HCT116 (cell line): ENCODE measurements at regions not wholly inside any gene's neighbourhood (a gene's known extent, or its start where the extent isn't known, plus 50 kb on each side); places are given as distances from the start of the nearest gene placed in this dataset.

Source experiments
- ATAC-seq: fragments of 200-7000 bp; cut with Tn5 transposase; 2 replicates; pipeline ENCODE4 v1.9.1; 2020; ENCODE audit warnings: mild to moderate bottlenecking, moderate library complexity
- BruUV-seq: library from RNA; stranded (reverse); fragments of 400-500 nt; replicated peaks from 2 replicates; lab custom pipeline; 2021; lab: Mats Ljungman, UMichigan
- CTCF ChIA-PET: fragments of 300-600 bp; sonication (Branson Sonifier 250); formaldehyde crosslinking; loops from one replicate; lab custom pipeline; 2021; ENCODE audit warnings: antibody characterized with exemption; lab: Charles Lee
- POLR2A ChIA-PET: fragments of 300-600, 350-600 bp; sonication (Branson Sonifier 250); formaldehyde crosslinking; loops from one replicate; lab custom pipeline; 2021; ENCODE audit warnings: antibody characterized with exemption; lab: Charles Lee
- RAD21 ChIA-PET, 2 experiments: fragments of 300-600 bp; sonication (Branson Sonifier 250); formaldehyde crosslinking; loops; one replicate each; lab custom pipeline; 2023; ENCODE audit warnings: low total read pairs in 2 of 2; ENCODE audit not compliant: uncharacterized antibody in 2 of 2, unreplicated experiment in 2 of 2, low non-redundant PET in 1 of 2; lab: Charles Lee
- DNase-seq: peaks from one replicate; pipeline ENCODE4 v3.0.0-alpha.2; 2010; ENCODE audit warnings: low read depth, low spot score
- H2AFZ ChIP-seq: fragments of 200-600 bp; shearing (Covaris generic), sonication (generic); 2 replicates; pipeline ENCODE4 v1.6.1; 2017; ENCODE audit warnings: low read depth, mixed run types, mixed read lengths, antibody characterized with exemption, low read length; ENCODE audit not compliant: poor library complexity, severe bottlenecking
- H3K27ac ChIP-seq: 2 replicates; pipeline ENCODE4 v1.5.1; 2012; ENCODE audit warnings: low read depth, low read length
- H3K27me3 ChIP-seq: fragments of 200-600 bp; sonication (generic); 2 replicates; pipeline ENCODE4 v1.6.1; 2016; ENCODE audit warnings: mixed run types, low read length, mixed read lengths; ENCODE audit not compliant: insufficient read depth
- H3K36me3 ChIP-seq, 2 experiments: fragments of 200-500 bp in 1 of 2; fragments of 200-600 bp in 1 of 2; sonication (Bioruptor generic) in 1 of 2; sonication (generic) in 1 of 2; 2 replicates each; pipeline versions ENCODE4 v1.5.1 to v1.6.1; 2014 to 2016; ENCODE audit warnings: low read length in 2 of 2, inconsistent platforms in 1 of 2, mixed read lengths in 1 of 2, mixed run types in 1 of 2; ENCODE audit not compliant: insufficient read depth in 2 of 2, control insufficient read depth in 1 of 2
- H3K4me1 ChIP-seq, 2 experiments: fragments of 200-600 bp in 1 of 2; sonication (generic) in 1 of 2; 2 replicates each; pipeline versions ENCODE4 v1.5.1 to v1.6.1; 2012 to 2017; ENCODE audit warnings: low read length in 2 of 2, inconsistent platforms in 1 of 2, mild to moderate bottlenecking in 1 of 2, mixed read lengths in 1 of 2, mixed run types in 1 of 2, moderate library complexity in 1 of 2; ENCODE audit not compliant: insufficient read depth in 2 of 2, control insufficient read depth in 1 of 2
- H3K4me2 ChIP-seq: fragments of 200-600 bp; sonication (generic); 2 replicates; pipeline ENCODE4 v1.6.1; 2017; ENCODE audit warnings: mixed run types, low read length, mixed read lengths
- H3K4me3 ChIP-seq, 2 experiments: fragments of 200-600 bp in 1 of 2; sonication (generic) in 1 of 2; replicated peaks in 1 of 2; 2 replicates each; pipeline ENCODE4 v1.5.1; 2011 to 2016; ENCODE audit warnings: low read length in 2 of 2, control low read depth in 1 of 2, low read depth in 1 of 2, mild to moderate bottlenecking in 1 of 2, mixed read lengths in 1 of 2, mixed run types in 1 of 2
- H3K79me2 ChIP-seq: fragments of 200-600 bp; sonication (generic); 2 replicates; pipeline ENCODE4 v1.6.1; 2017; ENCODE audit warnings: mild to moderate bottlenecking, mixed run types, low read length, moderate library complexity, mixed read lengths; ENCODE audit not compliant: insufficient read depth
- H3K9ac ChIP-seq: fragments of 200-600 bp; sonication (generic); 2 replicates; pipeline ENCODE4 v1.6.1; 2016; ENCODE audit warnings: low read length, mixed read lengths
- H3K9me2 ChIP-seq: fragments of 200-600 bp; sonication (generic), shearing (Covaris generic); 2 replicates; pipeline ENCODE4 v1.6.1; 2017; ENCODE audit warnings: mixed run types, mild to moderate bottlenecking, moderate library complexity; ENCODE audit not compliant: insufficient read depth
- H3K9me3 ChIP-seq, 2 experiments: fragments of 200-500 bp in 1 of 2; fragments of 200-600 bp in 1 of 2; sonication (Bioruptor generic) in 1 of 2; sonication (generic) in 1 of 2; 2 replicates each; pipeline ENCODE4 v1.6.1; 2014 to 2017; ENCODE audit warnings: low read length in 2 of 2, mixed read lengths in 2 of 2, inconsistent platforms in 1 of 2, low read depth in 1 of 2, mild to moderate bottlenecking in 1 of 2, mixed run types in 1 of 2, moderate library complexity in 1 of 2; ENCODE audit not compliant: control insufficient read depth in 1 of 2, insufficient read depth in 1 of 2
- H4K20me1 ChIP-seq: fragments of 200-600 bp; sonication (generic), shearing (Covaris generic); 2 replicates; pipeline ENCODE4 v1.6.1; 2017; ENCODE audit warnings: mixed run types, mild to moderate bottlenecking, moderate library complexity; ENCODE audit not compliant: insufficient read depth
- CBX3 ChIP-seq: IDR thresholded peaks from 2 replicates; pipeline ENCODE4 v1.6.1; 2012; ENCODE audit warnings: low read depth
- CEBPB ChIP-seq: IDR thresholded peaks from 2 replicates; pipeline ENCODE4 v1.6.1; 2012; ENCODE audit warnings: low read depth
- EGR1 ChIP-seq: IDR thresholded peaks from 2 replicates; pipeline ENCODE4 v1.6.1; 2012; ENCODE audit warnings: low read depth
- ELF1 ChIP-seq: IDR thresholded peaks from 2 replicates; pipeline ENCODE4 v1.6.1; 2012; ENCODE audit warnings: low read depth, borderline replicate concordance
- EZH2 ChIP-seq: fragments of 200-600 bp; sonication (generic); IDR thresholded peaks from 2 replicates; pipeline ENCODE4 v1.6.1; 2017; ENCODE audit warnings: antibody characterized with exemption, mixed run types
- EZH2phosphoT487 ChIP-seq: fragments of 200-600 bp; IDR thresholded peaks from 2 replicates; pipeline ENCODE4 v1.6.1; 2018; ENCODE audit warnings: antibody characterized with exemption, borderline replicate concordance
- FOSL1 ChIP-seq: IDR thresholded peaks from 2 replicates; pipeline ENCODE4 v1.6.1; 2012; ENCODE audit warnings: low read depth
- JUND ChIP-seq: IDR thresholded peaks from 2 replicates; pipeline ENCODE4 v1.6.1; 2012
- POLR2A ChIP-seq: IDR thresholded peaks from 2 replicates; pipeline ENCODE4 v1.7.0; 2011; ENCODE audit warnings: borderline replicate concordance; ENCODE audit not compliant: insufficient read depth, insufficient read length; ENCODE audit errors: extremely low read depth
- POLR2AphosphoS5 ChIP-seq: IDR thresholded peaks from 2 replicates; pipeline ENCODE4 v1.6.1; 2011; ENCODE audit warnings: mild to moderate bottlenecking, low read depth, low read length, moderate library complexity
- RAD21 ChIP-seq: IDR thresholded peaks from 2 replicates; pipeline ENCODE4 v1.6.1; 2012; ENCODE audit warnings: low read depth, mild to moderate bottlenecking
- SIN3A ChIP-seq: IDR thresholded peaks from 2 replicates; pipeline ENCODE4 v1.6.1; 2012; ENCODE audit warnings: low read depth
- SP1 ChIP-seq: IDR thresholded peaks from 2 replicates; pipeline ENCODE4 v1.6.1; 2012; ENCODE audit warnings: low read depth
- TCF7L2 ChIP-seq: IDR thresholded peaks from 2 replicates; pipeline ENCODE4 v1.7.0; 2011; ENCODE audit warnings: borderline replicate concordance, inconsistent platforms; ENCODE audit not compliant: insufficient read depth, insufficient read length; ENCODE audit errors: extremely low read depth
- ZNF274 ChIP-seq: fragments of 200-500 bp; sonication (Bioruptor generic); IDR thresholded peaks from 2 replicates; pipeline ENCODE4 v1.6.1; 2014; ENCODE audit warnings: mild to moderate bottlenecking, low read depth, low read length, inconsistent platforms
- intact Hi-C: fragments of 100-400 bp; cut with micrococcal nuclease; formaldehyde crosslinking; loops from 2 replicates; pipeline ENCODE4 v1.10.0; 2022
- TF ChIP-seq, protein P1 (sequence below): IDR thresholded peaks from 2 replicates; pipeline ENCODE4 v1.6.1; 2012

DNA sequence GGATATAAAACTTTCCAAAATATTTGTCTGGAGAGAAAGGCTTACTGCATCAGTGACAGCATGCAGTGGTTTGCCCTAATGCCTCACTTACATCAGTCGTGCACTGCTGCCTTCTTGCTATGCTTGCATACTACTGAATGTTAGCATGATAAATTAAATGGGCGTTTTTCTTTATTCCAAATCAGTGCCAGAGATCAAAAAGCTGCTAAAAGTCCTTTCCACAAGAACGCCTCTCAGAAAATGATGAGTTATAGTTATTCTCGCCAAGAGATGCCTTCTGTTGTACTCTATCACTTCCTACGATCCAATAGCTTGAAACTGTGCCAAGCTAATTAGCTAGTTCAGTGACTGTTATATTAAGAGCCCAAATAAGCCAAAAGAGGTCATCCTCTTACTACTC, 345.8 kb upstream of the ROBO2 start:
- CTCF ChIA-PET, result no interaction called here
- RAD21 ChIA-PET, result no interaction called here
- Histone ChIP-seq H3K4me1 (no peaks in the 10 kb centered on the region), H3K9me3 (peaks cover 6 to 26% of the 10 kb centered on the region in 2 experiments; a peak in 2 of 4 replicates), H4K20me1 (no peaks in the 10 kb centered on the region; the same call in 1 of the 2 replicates), H3K9me2 (no peaks in the 10 kb centered on the region), H3K27me3 (no peaks in the 10 kb centered on the region), H3K9ac (no peak overlapping the region)
- POLR2A ChIA-PET, result no interaction called here
- no peak for ATAC-seq
- intact Hi-C loops, result no loop called here
- TF ChIP-seq EZH2phosphoT487, result no peak
- TF ChIP-seq SIN3A, result no peak
- no peak for TF ChIP-seq EGR1
- no peak for TF ChIP-seq POLR2A
- no peak for TF ChIP-seq TCF7L2
- TF ChIP-seq SP1, result no peak
- TF ChIP-seq CEBPB, result no peak
- no peak for TF ChIP-seq ELF1
- TF ChIP-seq POLR2AphosphoS5, result no peak
- no peak for TF ChIP-seq ZNF274
- TF ChIP-seq JUND, result no peak
- TF ChIP-seq CBX3, result no peak
- TF ChIP-seq RAD21, result no peak
- TF ChIP-seq, all 23 proteins: peak for 0
- Histone ChIP-seq H2AFZ (no peak overlapping the region), H3K36me3 (no peaks in the 10 kb centered on the region), H3K4me3 (no peak overlapping the region), H3K27ac (no peak overlapping the region), H3K79me2 (no peaks in the 10 kb centered on the region), H3K4me2 (no peak overlapping the region)
- DNase-seq, result no peak
- BruUV-seq, result no TSS peak

DNA sequence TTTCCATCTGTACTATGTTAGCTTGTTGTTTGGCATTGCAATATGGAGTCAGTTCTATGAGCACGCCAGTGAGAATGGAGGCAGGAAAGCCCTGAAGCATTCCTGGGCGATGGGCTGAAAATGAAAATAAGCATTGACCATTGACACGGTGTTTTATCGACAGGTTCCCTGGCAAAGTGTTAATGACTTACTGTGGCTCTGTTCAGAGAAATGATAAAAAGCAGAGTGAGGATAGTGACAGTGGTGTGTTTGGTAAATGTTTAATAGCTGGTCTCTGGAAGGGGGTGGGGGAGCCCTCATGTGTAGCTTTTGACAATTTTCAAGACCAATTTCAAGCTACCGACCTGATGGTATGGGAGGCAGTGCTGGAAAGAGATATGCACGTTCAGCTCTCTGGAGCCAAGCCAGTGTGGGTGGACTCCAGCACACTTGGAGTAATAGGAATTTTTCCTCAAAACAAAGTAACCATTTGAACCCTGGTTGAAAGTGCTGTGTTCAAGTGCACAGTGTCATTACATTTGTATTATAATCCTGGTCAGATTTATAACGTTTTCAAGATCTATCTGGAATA, 341.7 kb upstream of the ROBO2 start:
- Histone ChIP-seq H3K27ac (no peak overlapping the region), H3K9ac (no peak overlapping the region), H3K4me3 (no peak overlapping the region), H3K4me2 (no peak overlapping the region), H2AFZ (no peak overlapping the region), H3K27me3 (no peaks in the 10 kb centered on the region)
- intact Hi-C loops, result no loop called here
- ChIA-PET POLR2A (no interaction called here), RAD21 (no interaction called here)
- TF ChIP-seq FOSL1 (no peak), CBX3 (no peak), EZH2 (no peak), ZNF274 (no peak), SIN3A (no peak), ELF1 (no peak), JUND (no peak)
- TF ChIP-seq, protein P1, sequence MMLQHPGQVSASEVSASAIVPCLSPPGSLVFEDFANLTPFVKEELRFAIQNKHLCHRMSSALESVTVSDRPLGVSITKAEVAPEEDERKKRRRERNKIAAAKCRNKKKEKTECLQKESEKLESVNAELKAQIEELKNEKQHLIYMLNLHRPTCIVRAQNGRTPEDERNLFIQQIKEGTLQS, result no peak
- TF ChIP-seq, all 23 proteins: peak for 0
- Histone ChIP-seq H3K9me2 (no peaks in the 10 kb centered on the region), H3K9me3 (peaks cover 9 to 28% of the 10 kb centered on the region in 2 experiments; a peak in 3 of 4 replicates), H3K79me2 (no peaks in the 10 kb centered on the region), H3K4me1 (no peaks in the 10 kb centered on the region), H3K36me3 (no peaks in the 10 kb centered on the region), H4K20me1 (no peaks in the 10 kb centered on the region)
- BruUV-seq, result no TSS peak
- no peak for ATAC-seq
- DNase-seq, result no peak
- CTCF ChIA-PET, result no interaction called here
